ENCODE measurements at regions not wholly inside any gene's neighbourhood (a gene's known extent, or its start where the extent isn't known, plus 50 kb on each side); places are given as distances from the start of the nearest gene placed in this dataset.

- no peak for DNase-seq (ENCODE audit: low read depth in 2 of 2)
Measured at GRCh38 chr3:159127021-159127392, 325.2 kb downstream of the MFSD1 start.

GRCh38 chr3:159128628-159129027 lies 326.8 kb downstream of the MFSD1 start:
- no peak for DNase-seq (ENCODE audit: low read depth in 2 of 2)

- no peak for DNase-seq (ENCODE audit: low read depth in 2 of 2)
Measured at GRCh38 chr3:159130108-159130507, 328.3 kb downstream of the MFSD1 start.

GRCh38 chr3:159131376-159131775 lies 329.5 kb downstream of the MFSD1 start:
- DNase-seq (ENCODE audit: low read depth in 2 of 2): no peak

GRCh38 chr3:159137949-159138348 lies 336.1 kb downstream of the MFSD1 start:
- DNase-seq (ENCODE audit: low read depth in 2 of 2): no peak

GRCh38 chr3:159139326-159139725 lies 337.5 kb downstream of the MFSD1 start:
- no peak for DNase-seq (ENCODE audit: low read depth in 2 of 2)

GRCh38 chr3:159144472-159144871 lies 342.6 kb downstream of the MFSD1 start:
- no peak for DNase-seq (ENCODE audit: low read depth in 2 of 2)

GRCh38 chr3:159144891-159145290 lies 343.0 kb downstream of the MFSD1 start:
- no peak for DNase-seq (ENCODE audit: low read depth in 2 of 2)

- DNase-seq (ENCODE audit: low read depth in 2 of 2): no peak
Measured at GRCh38 chr3:159146392-159146791, 344.5 kb downstream of the MFSD1 start.

GRCh38 chr3:159146856-159147435 lies 345.1 kb downstream of the MFSD1 start:
- no peak for DNase-seq (ENCODE audit: low read depth in 2 of 2)

GRCh38 chr3:159147813-159148212 lies 346.0 kb downstream of the MFSD1 start:
- DNase-seq (ENCODE audit: low read depth in 2 of 2): no peak

- DNase-seq (ENCODE audit: low read depth in 2 of 2): no peak
Measured at GRCh38 chr3:159148466-159148865, 346.6 kb downstream of the MFSD1 start.

GRCh38 chr3:159149131-159149530 lies 347.3 kb downstream of the MFSD1 start:
- no peak for DNase-seq (ENCODE audit: low read depth in 2 of 2)

- no peak for DNase-seq (ENCODE audit: low read depth in 2 of 2)
Measured at GRCh38 chr3:159149633-159150032, 347.8 kb downstream of the MFSD1 start.

- DNase-seq (ENCODE audit: low read depth in 2 of 2): no peak
Measured at GRCh38 chr3:159150180-159150579, 348.3 kb downstream of the MFSD1 start.

GRCh38 chr3:159151130-159151529 lies 349.3 kb downstream of the MFSD1 start:
- DNase-seq (ENCODE audit: low read depth in 2 of 2): no peak

GRCh38 chr3:159157275-159157674 lies 355.4 kb downstream of the MFSD1 start:
- no peak for DNase-seq (ENCODE audit: low read depth in 2 of 2)

GRCh38 chr3:159158213-159158612 lies 356.4 kb downstream of the MFSD1 start:
- DNase-seq (ENCODE audit: low read depth in 2 of 2): no peak

- DNase-seq (ENCODE audit: low read depth in 2 of 2): no peak
Measured at GRCh38 chr3:159158801-159159200, 356.9 kb downstream of the MFSD1 start.

GRCh38 chr3:159159546-159159945 lies 357.7 kb downstream of the MFSD1 start:
- DNase-seq (ENCODE audit: low read depth in 2 of 2): no peak

- no peak for DNase-seq (ENCODE audit: low read depth in 2 of 2)
Measured at GRCh38 chr3:159163656-159164055, 361.8 kb downstream of the MFSD1 start.

GRCh38 chr3:159165961-159166360 lies 364.1 kb downstream of the MFSD1 start:
- DNase-seq (ENCODE audit: low read depth in 2 of 2): no peak

GRCh38 chr3:159166899-159167586 lies 365.2 kb downstream of the MFSD1 start:
- no peak for DNase-seq (ENCODE audit: low read depth in 2 of 2)

GRCh38 chr3:159168788-159169187 lies 366.9 kb downstream of the MFSD1 start:
- no peak for DNase-seq (ENCODE audit: low read depth in 2 of 2)
